Loucy (cell line): ENCODE measurements at regions not wholly inside any gene's neighbourhood (a gene's known extent, or its start where the extent isn't known, plus 50 kb on each side); places are given as distances from the start of the nearest gene placed in this dataset.

ENCODE experiments used
- H2AFZ ChIP-seq: fragments of 200-600 bp; sonication (generic); 2 replicates; pipeline ENCODE4 v1.6.0; 2016; ENCODE audit warnings: antibody characterized with exemption, mild to moderate bottlenecking, low read length, moderate library complexity
- H3F3A ChIP-seq: fragments of 200-600 bp; 2 replicates; pipeline ENCODE4 v1.6.0; 2016; ENCODE audit warnings: antibody characterized with exemption, low read depth, mild to moderate bottlenecking
- H3K27me3 ChIP-seq: fragments of 200-600 bp; sonication (generic); 2 replicates; pipeline ENCODE4 v1.6.1; 2014; ENCODE audit warnings: low read length, mild to moderate bottlenecking; ENCODE audit not compliant: insufficient read depth, poor library complexity, severe bottlenecking
- H3K36me3 ChIP-seq: fragments of 200-600 bp; sonication (generic); 2 replicates; pipeline ENCODE4 v1.6.1; 2016; ENCODE audit warnings: low read length; ENCODE audit not compliant: insufficient read depth
- H3K4me1 ChIP-seq: fragments of 200-600 bp; sonication (generic); 2 replicates; pipeline ENCODE4 v1.5.1; 2014; ENCODE audit warnings: low read length, mild to moderate bottlenecking; ENCODE audit not compliant: insufficient read depth, poor library complexity, severe bottlenecking
- H3K4me2 ChIP-seq: fragments of 200-600 bp; sonication (generic); 2 replicates; pipeline ENCODE4 v1.6.0; 2014; ENCODE audit warnings: antibody characterized with exemption, low read length, low read depth, mild to moderate bottlenecking; ENCODE audit not compliant: poor library complexity, severe bottlenecking
- H3K4me3 ChIP-seq: fragments of 200-600 bp; sonication (generic); 2 replicates; pipeline ENCODE4 v1.5.1; 2014; ENCODE audit warnings: low read length, mild to moderate bottlenecking, mixed read lengths; ENCODE audit not compliant: poor library complexity, severe bottlenecking
- H3K79me2 ChIP-seq: fragments of 200-600 bp; sonication (generic); 2 replicates; pipeline ENCODE4 v1.6.1; 2014; ENCODE audit warnings: low read length; ENCODE audit not compliant: insufficient read depth
- H3K9ac ChIP-seq: fragments of 200-600 bp; sonication (generic); 2 replicates; pipeline ENCODE4 v1.6.0; 2014; ENCODE audit warnings: mild to moderate bottlenecking, low read depth, low read length, moderate library complexity; ENCODE audit not compliant: poor library complexity, severe bottlenecking
- H3K9me2 ChIP-seq: fragments of 200-600 bp; sonication (generic); replicated peaks from 2 replicates; pipeline ENCODE4 v1.6.1; 2016; ENCODE audit warnings: low read depth, low read length, mixed read lengths
- H3K9me3 ChIP-seq: fragments of 200-600 bp; sonication (generic); 2 replicates; pipeline ENCODE4 v1.6.1; 2014; ENCODE audit warnings: mild to moderate bottlenecking, antibody characterized with exemption, low read length, low read depth; ENCODE audit not compliant: insufficient read depth
- H4K20me1 ChIP-seq: fragments of 200-600 bp; sonication (generic); 2 replicates; pipeline ENCODE4 v1.6.0; 2014; ENCODE audit warnings: antibody characterized with exemption, low read length, mild to moderate bottlenecking; ENCODE audit not compliant: insufficient read depth, poor library complexity, severe bottlenecking
- EZH2phosphoT487 ChIP-seq: fragments of 200-600 bp; IDR thresholded peaks from 2 replicates; pipeline ENCODE4 v1.6.1; 2018; ENCODE audit warnings: antibody characterized with exemption, mild to moderate bottlenecking, moderate library complexity, borderline replicate concordance
- TF ChIP-seq, protein P1 (sequence below): fragments of 200-600 bp; sonication (generic); conservative IDR thresholded peaks from 2 replicates; pipeline ENCODE4 v1.5.1; 2014; ENCODE audit warnings: mild to moderate bottlenecking, antibody characterized with exemption, low read length

DNA sequence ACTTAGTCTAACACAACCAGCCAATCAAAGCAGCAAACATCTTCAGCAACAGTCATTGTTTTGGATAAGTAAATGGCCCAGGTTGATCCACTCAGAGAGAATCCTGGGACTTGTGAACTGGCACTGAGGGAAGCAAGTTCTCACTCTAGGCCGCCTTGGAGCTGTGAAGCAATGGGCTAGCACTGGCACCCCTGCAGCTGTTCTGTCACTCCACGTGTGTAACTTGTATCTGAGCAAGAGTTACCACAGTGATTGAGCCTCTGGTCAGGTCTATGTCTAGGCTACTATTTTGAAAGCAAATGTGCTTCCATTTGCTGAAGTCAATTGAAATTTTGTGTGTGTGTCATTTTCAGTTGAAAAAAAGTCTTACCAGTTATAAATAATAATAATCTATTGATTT, 57.2 kb upstream of the HS3ST1 start:
- H3K27me3 ChIP-seq: no peaks in the 10 kb centered on the region
- no peak overlapping the region for H3K4me3 ChIP-seq
- no peak overlapping the region for H2AFZ ChIP-seq
- H3K9ac ChIP-seq: no peak overlapping the region
- no peak overlapping the region for H3K4me2 ChIP-seq
- no peak for TF ChIP-seq EZH2phosphoT487
- TF ChIP-seq, protein P1, sequence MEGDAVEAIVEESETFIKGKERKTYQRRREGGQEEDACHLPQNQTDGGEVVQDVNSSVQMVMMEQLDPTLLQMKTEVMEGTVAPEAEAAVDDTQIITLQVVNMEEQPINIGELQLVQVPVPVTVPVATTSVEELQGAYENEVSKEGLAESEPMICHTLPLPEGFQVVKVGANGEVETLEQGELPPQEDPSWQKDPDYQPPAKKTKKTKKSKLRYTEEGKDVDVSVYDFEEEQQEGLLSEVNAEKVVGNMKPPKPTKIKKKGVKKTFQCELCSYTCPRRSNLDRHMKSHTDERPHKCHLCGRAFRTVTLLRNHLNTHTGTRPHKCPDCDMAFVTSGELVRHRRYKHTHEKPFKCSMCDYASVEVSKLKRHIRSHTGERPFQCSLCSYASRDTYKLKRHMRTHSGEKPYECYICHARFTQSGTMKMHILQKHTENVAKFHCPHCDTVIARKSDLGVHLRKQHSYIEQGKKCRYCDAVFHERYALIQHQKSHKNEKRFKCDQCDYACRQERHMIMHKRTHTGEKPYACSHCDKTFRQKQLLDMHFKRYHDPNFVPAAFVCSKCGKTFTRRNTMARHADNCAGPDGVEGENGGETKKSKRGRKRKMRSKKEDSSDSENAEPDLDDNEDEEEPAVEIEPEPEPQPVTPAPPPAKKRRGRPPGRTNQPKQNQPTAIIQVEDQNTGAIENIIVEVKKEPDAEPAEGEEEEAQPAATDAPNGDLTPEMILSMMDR: no peak
- H4K20me1 ChIP-seq: no peaks in the 10 kb centered on the region
- H3K36me3 ChIP-seq: no peaks in the 10 kb centered on the region
- peaks cover 3% of the 10 kb centered on the region; the same call in 1 of the 2 replicates for H3F3A ChIP-seq
- no peaks in the 10 kb centered on the region for H3K79me2 ChIP-seq
- peaks cover 55% of the 10 kb centered on the region for H3K4me1 ChIP-seq
- H3K9me2 ChIP-seq: no peaks in the 10 kb centered on the region
- H3K9me3 ChIP-seq: no peaks in the 10 kb centered on the region

DNA sequence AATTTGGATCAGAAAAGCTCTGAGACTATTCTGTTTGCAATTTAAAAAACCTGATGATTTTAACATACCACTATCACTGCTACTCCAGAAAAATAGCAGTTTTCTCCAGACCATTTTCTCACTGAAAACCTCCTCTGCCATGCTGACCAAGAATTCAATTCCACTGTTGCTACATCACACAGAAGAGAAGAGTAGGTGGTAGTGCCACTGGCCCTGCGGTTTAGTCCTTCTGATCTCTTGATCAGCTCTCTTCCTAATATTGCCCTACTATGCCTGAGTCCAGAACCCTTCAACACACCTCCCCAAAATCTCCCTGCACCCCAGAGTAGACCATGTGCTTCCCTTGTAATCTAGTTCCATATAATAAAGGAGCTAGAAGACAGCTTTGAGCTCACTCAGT, 55.8 kb upstream of the HS3ST1 start:
- TF ChIP-seq, protein P1: no peak
- TF ChIP-seq EZH2phosphoT487: no peak

DNA sequence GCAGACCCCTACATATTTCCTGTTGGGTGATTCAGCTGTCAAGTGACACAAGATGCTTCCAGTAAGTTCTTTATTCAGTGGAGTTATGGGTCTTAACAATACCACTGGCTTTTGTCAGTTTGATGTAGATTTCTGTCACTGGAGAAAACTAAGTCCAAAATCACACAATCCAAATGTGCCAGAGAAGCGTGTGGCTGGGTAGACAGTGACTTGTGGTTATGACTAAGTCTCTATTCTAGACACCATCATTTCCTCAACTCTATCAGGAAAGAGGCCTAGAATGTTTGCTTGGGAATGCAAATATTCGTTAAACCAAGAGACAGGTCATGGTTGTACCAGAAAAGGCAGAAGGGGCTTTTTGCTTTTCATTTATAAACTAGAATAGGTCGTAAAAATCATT, 54.4 kb upstream of the HS3ST1 start:
- Histone ChIP-seq H3K9me2 (no peaks in the 10 kb centered on the region), H3F3A (peaks cover 6% of the 10 kb centered on the region; the same call in 1 of the 2 replicates), H3K36me3 (no peaks in the 10 kb centered on the region), H3K79me2 (no peaks in the 10 kb centered on the region), H4K20me1 (no peaks in the 10 kb centered on the region), H3K4me1 (peaks cover 54% of the 10 kb centered on the region), H3K9ac (no peak overlapping the region), H2AFZ (no peak overlapping the region), H3K4me3 (no peak overlapping the region), H3K9me3 (no peaks in the 10 kb centered on the region), H3K4me2 (peak overlapping the region; percentile 2), H3K27me3 (no peaks in the 10 kb centered on the region)
- TF ChIP-seq, protein P1: no peak
- TF ChIP-seq EZH2phosphoT487: no peak

More for the DNA sequence above, 55.8 kb upstream of the HS3ST1 start:
- Histone ChIP-seq H3K4me2 (no peak overlapping the region), H3K4me1 (peaks cover 64% of the 10 kb centered on the region), H3K27me3 (no peaks in the 10 kb centered on the region), H3K9me3 (no peaks in the 10 kb centered on the region), H3F3A (peaks cover 6% of the 10 kb centered on the region; the same call in 1 of the 2 replicates), H3K79me2 (no peaks in the 10 kb centered on the region), H3K9me2 (no peaks in the 10 kb centered on the region), H2AFZ (no peak overlapping the region), H3K36me3 (no peaks in the 10 kb centered on the region), H4K20me1 (no peaks in the 10 kb centered on the region), H3K9ac (no peak overlapping the region), H3K4me3 (no peak overlapping the region)
